ENCODE measurements at regions not wholly inside any gene's neighbourhood (a gene's known extent, or its start where the extent isn't known, plus 50 kb on each side); places are given as distances from the start of the nearest gene placed in this dataset.

DNA sequence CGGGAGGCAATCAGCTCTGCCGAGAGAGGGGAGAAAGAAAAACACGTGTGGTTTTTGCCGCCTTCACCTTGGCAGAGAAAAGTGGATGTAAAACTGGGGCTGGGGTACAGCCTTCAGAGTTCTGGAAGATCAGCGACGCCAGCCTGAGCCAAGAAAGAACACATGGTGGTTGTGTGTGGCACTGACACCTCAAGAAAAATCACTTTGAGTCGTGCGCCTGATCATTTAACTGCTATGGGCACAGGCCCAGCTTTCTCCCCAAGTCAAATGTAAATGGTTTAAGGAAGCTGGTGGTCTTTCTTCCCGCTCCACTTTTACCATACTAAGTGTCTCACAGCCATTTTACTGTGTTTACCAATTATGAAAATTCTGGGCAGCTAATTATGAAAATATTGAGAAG lies 461.8 kb upstream of the SOX9 start:
- intact Hi-C loops (cut with micrococcal nuclease) = no loop called here
- ATAC-seq = no peak
- Mint-ChIP-seq H3K4me1 (ENCODE audit: low read depth) (no peaks in the 10 kb centered on the region), H3K27me3 (no peaks in the 10 kb centered on the region), H3K27ac (no peak overlapping the region), H3K36me3 (ENCODE audit: low read depth) (no peaks in the 10 kb centered on the region), H3K4me3 (no peak overlapping the region), H3K9me3 (peaks cover 5% of the 10 kb centered on the region)
- DNase-seq = no peak
- TF ChIP-seq, protein P1, sequence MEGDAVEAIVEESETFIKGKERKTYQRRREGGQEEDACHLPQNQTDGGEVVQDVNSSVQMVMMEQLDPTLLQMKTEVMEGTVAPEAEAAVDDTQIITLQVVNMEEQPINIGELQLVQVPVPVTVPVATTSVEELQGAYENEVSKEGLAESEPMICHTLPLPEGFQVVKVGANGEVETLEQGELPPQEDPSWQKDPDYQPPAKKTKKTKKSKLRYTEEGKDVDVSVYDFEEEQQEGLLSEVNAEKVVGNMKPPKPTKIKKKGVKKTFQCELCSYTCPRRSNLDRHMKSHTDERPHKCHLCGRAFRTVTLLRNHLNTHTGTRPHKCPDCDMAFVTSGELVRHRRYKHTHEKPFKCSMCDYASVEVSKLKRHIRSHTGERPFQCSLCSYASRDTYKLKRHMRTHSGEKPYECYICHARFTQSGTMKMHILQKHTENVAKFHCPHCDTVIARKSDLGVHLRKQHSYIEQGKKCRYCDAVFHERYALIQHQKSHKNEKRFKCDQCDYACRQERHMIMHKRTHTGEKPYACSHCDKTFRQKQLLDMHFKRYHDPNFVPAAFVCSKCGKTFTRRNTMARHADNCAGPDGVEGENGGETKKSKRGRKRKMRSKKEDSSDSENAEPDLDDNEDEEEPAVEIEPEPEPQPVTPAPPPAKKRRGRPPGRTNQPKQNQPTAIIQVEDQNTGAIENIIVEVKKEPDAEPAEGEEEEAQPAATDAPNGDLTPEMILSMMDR (IDR thresholded peaks at IDR 0.05) = no peak
- ChIA-PET CTCF (interaction anchor here (1.1 to 1.2 kb wide), 2 partner anchors 14 to 15 kb away, joined by 3 to 4 read pairs; no protein-coding TSS in a partner anchor), POLR2A (no interaction called here)

DNA sequence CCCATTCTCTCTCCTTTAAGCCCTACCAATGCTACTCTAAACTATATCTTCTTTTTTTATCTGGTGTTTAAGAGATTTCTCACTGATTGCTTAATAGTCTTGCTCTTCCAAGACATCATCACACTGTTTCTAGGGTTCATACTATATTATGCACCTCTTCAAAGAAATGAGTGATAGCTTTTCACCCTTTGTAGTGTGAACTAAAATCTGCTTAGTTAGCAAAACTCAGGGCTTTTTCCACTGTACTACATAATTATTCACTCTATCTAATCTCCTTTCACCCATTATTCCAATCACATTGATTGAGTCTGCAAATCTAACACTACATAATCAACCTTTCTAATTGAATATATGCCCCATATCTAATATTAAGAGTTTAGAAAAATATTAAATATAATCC lies 456.0 kb upstream of the SOX9 start:
- no peak for DNase-seq
- Mint-ChIP-seq H3K36me3 (ENCODE audit: low read depth) (no peaks in the 10 kb centered on the region), H3K27me3 (no peaks in the 10 kb centered on the region), H3K4me1 (ENCODE audit: low read depth) (no peaks in the 10 kb centered on the region), H3K27ac (no peak overlapping the region), H3K4me3 (no peak overlapping the region), H3K9me3 (peaks cover 4% of the 10 kb centered on the region)
- POLR2A ChIA-PET = no interaction called here
- TF ChIP-seq, protein P1 (IDR thresholded peaks at IDR 0.05) = no peak
- intact Hi-C loops (cut with micrococcal nuclease) = no loop called here
- ATAC-seq = no peak
- CTCF ChIA-PET = no interaction called here

DNA sequence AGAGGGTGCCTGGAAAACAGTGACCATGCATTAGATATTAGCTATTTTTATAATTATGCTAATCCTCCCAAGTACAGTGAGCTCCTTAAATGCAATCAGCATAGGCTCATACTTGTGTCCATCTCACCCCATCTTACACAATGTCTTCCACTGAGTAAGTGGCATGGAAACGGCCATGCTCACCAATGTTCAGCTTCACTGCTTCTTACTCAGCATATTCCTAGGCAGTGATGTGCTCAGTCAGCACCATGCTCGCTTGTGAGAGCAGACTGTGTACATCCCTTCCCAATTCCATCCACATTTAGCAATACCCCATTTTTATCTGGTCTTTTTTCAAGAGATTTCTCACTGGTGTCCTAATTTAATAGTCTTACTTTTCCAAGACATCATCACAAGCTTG lies 454.8 kb upstream of the SOX9 start:
- no peak overlapping the region for H3K27ac Mint-ChIP-seq
- CTCF ChIA-PET = no interaction called here
- H3K4me3 Mint-ChIP-seq = no peak overlapping the region
- DNase-seq (no peak), ATAC-seq (no peak)
- no peaks in the 10 kb centered on the region for H3K27me3 Mint-ChIP-seq
- no peaks in the 10 kb centered on the region for H3K36me3 Mint-ChIP-seq (ENCODE audit: low read depth)
- H3K4me1 Mint-ChIP-seq (ENCODE audit: low read depth) = no peaks in the 10 kb centered on the region
- peaks cover 4% of the 10 kb centered on the region for H3K9me3 Mint-ChIP-seq
- intact Hi-C loops (cut with micrococcal nuclease) = no loop called here
- POLR2A ChIA-PET = no interaction called here
- TF ChIP-seq, protein P1 (IDR thresholded peaks at IDR 0.05) = no peak

DNA sequence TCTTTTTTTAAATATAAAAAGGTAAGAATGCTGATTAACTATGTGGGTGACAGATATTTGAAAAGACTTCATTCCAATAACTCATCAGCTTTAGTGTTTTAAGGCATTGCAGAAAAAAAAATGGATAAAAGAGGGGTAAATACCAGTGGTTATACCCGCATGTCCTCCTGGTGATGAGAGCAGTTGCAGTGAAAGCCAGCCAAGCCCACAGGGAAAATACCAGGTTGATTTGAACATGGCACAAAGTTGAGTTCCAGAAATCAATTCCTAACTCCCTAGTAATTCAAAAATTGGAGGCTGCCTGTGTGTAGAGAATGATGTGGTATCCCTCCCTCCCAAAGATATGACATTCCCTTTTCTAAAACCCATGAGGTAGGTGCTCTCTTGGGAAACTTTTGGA lies 453.2 kb upstream of the SOX9 start:
- no peak for DNase-seq
- CTCF ChIA-PET = no interaction called here

DNA sequence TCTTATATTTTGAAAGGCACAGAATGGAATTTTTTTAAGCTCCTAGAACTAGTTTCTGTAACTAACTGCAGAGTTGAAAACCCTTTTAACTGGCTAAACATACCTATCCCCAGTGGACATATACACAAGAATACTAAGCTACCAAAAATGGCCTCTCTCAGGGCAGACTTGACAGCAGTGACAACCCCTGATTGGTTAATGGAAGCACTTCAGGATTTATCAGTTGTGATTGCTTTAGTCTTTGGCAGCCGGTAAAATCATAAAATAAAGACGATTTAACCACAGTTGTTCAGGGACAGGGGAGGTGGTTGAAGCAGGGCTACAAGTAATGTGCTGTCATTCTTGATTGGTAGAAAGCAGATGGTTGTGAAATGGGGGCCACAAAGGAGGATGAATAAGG lies 452.0 kb upstream of the SOX9 start:
- intact Hi-C loops (cut with micrococcal nuclease) = no loop called here
- Mint-ChIP-seq H3K27me3 (no peaks in the 10 kb centered on the region), H3K4me3 (no peak overlapping the region), H3K36me3 (ENCODE audit: low read depth) (no peaks in the 10 kb centered on the region), H3K27ac (no peak overlapping the region), H3K4me1 (ENCODE audit: low read depth) (no peaks in the 10 kb centered on the region), H3K9me3 (peaks cover 6% of the 10 kb centered on the region)
- POLR2A ChIA-PET = no interaction called here
- TF ChIP-seq, protein P1 (IDR thresholded peaks at IDR 0.05) = no peak
- DNase-seq = no peak
- CTCF ChIA-PET = no interaction called here
- ATAC-seq = no peak

More for the DNA sequence above, 453.2 kb upstream of the SOX9 start:
- intact Hi-C loops (cut with micrococcal nuclease) = no loop called here
- no peak overlapping the region for H3K4me3 Mint-ChIP-seq
- H3K9me3 Mint-ChIP-seq = peaks cover 6% of the 10 kb centered on the region
- no peak for ATAC-seq
- H3K36me3 Mint-ChIP-seq (ENCODE audit: low read depth) = no peaks in the 10 kb centered on the region
- POLR2A ChIA-PET = no interaction called here
- no peak overlapping the region for H3K27ac Mint-ChIP-seq
- no peaks in the 10 kb centered on the region for H3K27me3 Mint-ChIP-seq
- TF ChIP-seq, protein P1 (IDR thresholded peaks at IDR 0.05) = no peak
- no peaks in the 10 kb centered on the region for H3K4me1 Mint-ChIP-seq (ENCODE audit: low read depth)

All from activated CD8-positive, alpha-beta T cell treated with anti-CD3 and anti-CD28 coated beads for 36 hours (primary cell).